ENCODE measurements at regions not wholly inside any gene's neighbourhood (a gene's known extent, or its start where the extent isn't known, plus 50 kb on each side); places are given as distances from the start of the nearest gene placed in this dataset.

DNA sequence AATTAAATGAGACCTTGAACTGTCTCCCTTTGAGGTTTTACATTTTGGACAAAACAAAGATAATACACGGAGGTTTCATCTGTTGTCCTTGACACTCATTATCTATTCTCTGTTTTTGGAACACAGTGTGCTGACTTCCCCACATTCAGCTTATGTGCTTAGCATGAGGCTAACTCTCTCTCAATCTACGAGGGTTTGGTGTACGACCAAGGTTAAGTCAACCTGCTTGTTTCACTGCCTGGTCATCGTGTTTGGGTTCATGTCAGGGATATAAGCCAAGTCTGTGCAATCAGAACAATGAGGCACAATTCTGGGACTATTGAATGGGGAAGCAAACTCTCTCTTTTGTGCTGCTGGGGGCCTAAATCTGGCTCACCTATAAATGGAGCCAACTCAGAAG is 328.5 kb upstream of the USP25 start:
- no peak for DNase-seq

DNA sequence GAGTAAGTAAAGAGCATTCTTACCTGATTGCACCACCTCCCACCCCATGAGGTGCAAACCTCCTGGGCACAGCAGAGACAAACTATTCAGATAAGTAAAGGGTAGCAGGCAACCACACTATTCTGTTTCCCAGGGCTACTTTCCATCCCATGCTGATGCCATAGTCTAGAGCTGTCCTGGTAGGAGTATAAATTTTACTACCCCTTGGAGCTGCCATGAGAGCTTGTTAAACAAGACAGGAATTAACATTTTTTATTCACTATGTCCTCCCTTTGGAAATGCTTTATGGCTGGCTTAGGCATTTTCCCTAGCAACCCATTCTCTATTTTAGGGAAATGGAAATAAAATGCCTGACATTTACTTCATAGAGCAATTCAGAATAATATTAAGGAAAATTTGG is 324.6 kb upstream of the USP25 start:
- no peak for DNase-seq

DNA sequence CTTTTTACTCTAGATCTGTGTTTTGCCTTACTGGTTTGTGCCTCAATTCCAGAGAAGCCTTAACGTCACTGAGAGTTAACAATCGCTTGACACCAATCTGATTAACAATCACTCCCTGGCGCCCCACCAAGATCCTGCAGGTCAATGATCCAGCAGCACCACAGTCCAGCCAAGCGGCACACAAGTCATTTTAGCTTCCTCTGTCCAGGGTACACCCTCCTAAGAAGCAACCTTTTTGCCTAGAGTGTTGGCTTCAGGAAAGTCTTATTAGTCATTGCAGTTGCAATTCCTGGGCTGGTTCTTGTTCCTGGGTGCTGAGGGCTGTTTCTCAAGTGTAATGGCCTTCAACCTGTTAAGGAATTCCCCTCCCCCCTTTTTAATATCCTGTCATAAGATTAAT is 323.0 kb upstream of the USP25 start:
- DNase-seq = no peak

DNA sequence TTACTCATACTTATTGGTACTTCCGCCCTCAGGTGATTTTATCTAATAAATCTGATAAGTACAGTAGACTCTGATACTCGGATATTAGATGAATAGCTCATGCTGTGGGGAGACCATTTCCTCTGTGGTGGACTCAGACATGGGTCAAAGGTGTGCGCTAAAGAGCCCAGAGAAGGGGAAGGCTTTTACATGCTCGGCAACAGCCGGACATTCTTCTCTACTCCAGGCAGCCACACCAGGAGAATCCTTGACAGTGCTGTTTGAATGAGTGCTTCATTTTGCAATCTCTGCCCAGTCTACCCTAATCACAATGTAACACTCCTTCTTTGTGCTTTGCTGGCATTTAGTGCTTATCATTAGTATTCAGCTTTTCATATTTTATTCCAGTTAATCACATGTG is 322.2 kb upstream of the USP25 start:
- DNase-seq = no peak

DNA sequence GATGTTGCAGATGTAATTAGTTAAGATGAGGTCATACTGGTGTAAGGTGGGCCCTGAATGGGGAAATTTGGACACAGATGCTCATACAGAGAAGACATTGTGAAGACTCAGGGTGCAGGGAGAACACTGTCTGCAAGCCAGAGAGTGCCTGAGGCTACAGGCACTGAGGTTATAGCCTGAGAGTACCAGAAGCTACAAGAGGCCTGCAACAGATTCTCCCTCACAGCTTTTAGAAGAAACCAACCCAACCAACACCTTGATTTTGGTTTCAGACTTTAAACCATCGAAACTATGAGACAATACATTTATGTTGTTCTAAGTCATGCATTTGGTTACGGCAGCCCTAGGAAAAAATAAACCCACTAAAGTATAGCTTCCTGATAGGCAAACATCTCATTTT is 321.7 kb upstream of the USP25 start:
- DNase-seq = no peak

DNA sequence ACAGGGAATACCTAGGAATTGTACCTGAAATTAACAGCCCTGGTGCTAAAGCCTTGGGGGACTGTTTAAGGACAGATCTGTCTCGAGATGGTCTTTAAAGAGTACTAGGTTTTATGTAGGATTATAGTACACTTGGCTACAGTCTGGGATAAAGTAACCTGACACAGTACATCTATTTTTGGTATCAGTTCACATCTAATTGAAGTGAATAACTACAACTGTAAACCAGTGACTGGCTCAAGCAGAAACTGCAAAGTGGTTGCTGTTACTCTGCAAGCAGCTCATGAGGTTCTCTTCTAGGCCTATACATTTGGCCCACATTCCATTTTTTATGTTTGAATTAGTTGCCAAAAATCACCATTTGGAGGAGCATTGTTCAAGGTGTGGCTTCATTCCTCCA is 320.8 kb upstream of the USP25 start:
- DNase-seq = no peak

DNA sequence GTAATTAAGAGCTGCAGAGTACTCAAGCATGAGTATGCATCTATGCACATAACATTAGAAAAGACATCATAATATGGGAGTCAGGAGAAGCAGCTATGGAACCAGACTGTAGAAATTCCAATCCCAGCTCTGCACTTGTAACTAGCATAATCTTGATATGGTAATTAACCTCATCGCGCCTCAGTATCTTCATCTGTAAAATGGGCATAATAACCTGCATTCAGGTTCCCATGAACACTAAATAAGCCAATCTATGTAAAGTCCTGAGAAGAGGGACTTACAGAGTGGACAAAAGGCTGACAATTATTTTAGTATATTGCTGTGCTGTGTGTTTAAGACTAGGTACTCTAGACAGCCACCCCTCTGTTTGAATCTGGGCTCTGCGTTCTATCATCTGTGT is 318.9 kb upstream of the USP25 start:
- no peak for DNase-seq

DNA sequence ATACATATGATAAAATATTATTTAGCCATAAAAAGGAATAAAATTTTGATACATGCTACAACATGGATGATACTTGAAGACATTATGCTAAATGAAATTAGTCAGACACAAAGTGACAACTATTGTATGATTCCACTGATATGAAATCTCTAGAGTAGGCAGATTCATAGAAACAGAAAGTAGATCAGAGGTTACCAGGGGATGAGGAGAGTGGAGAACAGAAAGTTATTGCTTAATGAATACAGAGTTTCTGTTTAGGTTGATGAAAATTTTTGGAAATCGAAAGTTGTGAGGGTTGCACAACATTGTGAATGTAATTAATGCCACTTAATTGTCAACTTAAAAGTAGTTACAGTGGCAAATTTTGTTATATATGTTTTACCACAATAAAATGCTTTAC is 315.7 kb upstream of the USP25 start:
- no peak for DNase-seq

DNA sequence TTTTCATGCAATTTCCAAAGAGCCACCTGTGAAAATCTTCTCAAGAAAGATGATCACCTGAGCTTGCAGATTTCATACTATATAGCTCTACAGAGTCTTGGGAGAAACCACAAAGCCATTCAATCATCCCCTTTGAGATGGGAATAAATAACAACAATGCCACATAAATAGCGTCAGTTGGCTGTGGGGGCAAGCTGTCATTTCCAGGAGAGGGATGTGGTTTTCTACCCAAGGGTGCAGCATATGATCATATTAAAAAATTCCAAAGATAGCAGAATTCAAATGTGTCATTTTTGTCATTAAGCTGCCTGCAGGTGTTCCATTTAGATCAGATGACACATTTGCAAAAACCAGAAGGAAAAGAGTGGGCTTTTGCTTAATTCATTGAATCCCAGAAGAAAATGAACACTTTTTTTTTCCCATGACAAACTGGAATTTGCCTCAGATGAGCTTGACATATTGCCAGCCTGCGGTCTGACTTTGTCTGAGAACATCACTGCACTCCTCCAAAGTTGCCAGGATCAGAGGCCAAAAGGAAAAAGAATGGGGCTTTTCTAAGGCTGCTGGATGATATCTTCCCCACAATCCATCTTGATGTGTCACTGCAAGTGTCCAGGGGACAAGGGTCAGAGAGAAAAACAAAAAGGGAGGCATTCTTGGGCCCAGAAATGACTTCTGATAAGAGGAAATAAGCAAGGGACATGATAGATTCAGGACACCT is 314.1 kb upstream of the USP25 start:
- DNase-seq = no peak

DNA sequence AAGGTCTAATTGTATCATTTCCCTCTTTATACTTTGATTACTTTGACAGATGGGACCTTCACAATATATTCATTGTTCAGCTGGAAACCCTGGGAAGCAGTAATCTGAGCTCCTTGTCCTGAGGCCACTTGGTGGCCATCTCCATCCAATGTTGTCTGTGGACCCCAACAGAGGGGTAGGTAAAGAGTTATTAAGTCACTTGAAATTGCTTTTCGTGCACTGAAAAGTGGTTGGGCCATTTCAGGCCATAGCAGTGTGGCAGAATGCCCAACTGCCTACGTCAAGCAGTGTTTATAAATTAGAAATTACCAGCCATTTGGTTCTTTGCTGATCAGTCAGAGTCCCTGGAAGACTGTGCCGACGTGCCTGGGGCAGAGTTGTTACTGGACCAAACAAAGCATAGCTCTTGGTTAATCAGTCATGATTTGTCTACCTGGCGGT is 308.3 kb upstream of the USP25 start:
- DNase-seq = no peak

DNA sequence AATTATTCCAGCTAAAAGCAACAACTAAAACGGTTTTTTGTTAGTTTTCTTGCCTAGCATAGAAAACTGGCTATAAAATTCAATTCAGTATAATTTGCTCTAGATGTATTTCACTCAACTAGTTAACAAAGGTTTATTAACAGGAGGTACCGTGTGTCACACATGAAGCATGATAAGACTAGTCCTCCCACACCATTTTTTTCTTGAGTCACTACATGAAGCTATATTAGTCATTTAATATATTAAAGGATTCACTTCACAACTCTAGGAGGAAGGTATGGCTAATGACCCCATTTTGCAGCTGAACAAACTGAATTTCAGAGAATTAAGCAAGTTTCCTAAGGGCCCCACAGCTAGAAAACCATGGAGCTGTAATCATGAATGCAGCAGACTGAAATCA is 307.8 kb upstream of the USP25 start:
- no peak for DNase-seq

DNA sequence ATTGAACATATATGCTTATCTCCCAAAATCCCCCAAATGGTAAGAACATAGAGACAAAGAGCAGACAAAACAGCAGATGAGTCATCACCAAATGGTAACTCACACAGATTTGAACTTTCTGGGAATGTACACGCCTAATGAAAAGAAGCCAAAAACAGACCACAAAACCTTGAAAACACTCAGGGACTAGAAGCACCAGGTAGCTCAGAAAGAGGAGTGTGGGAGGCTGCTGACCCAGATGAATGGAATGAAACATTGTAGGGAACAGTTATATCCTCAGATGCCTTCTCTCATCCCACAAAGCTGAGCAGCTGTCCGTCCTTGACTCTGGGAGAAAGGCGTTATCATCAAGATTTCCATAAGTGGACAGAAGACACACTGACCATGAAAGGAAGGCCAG is 307.0 kb upstream of the USP25 start:
- DNase-seq = no peak

DNA sequence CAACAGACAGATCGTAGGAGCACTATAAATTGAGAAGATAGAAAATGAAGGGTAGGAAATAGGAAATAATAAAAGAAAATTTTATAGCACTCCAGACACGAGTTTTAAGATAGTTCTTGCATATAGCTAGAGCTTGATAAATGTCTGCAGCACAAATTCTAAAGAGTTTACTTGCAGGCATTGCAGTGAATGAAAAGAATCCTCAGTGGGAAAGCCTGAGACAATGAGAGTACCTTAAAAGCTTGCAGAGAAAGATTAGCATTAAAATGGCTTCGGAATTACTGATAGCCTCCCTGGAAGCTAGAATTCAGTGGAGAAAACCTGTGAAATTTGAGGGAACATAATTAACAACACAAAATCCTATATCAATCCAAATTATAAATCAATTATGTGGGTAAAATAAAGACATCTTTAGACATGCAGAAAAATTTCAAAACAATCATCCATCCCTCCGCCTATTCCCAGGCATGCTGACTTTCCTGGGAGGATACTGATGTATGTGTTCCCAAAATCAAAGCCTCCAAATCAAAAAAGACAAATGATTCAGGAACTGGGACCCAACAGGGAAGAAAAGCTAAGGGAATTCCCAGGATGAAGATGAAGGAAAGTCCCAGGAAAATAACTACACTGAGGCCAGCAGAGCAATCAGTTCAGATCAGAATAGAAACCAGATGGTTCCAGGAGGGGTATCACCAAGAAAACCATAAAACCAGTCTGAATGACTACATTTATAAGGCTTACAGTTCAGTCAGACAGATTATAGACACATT is 305.9 kb upstream of the USP25 start:
- no peak for DNase-seq

DNA sequence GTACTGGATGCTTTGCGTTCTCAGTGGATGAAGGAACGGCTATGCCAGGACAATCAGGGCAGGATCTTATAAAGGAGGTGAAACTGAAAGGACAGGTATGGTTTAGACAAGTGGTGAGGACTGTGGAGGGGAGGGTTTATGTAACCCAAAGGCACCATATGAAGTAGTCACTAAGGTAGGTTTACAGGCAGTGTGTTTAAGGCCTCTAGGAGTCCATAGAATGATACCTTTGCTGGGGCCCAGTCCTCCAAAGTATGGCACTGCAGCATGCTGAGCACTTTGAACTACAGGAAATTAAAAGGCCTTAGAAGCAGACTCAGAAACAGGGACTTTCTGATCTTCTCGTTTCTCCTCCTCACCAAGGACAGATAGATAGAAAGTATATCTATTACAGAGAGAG is 304.7 kb upstream of the USP25 start:
- no peak for DNase-seq

DNA sequence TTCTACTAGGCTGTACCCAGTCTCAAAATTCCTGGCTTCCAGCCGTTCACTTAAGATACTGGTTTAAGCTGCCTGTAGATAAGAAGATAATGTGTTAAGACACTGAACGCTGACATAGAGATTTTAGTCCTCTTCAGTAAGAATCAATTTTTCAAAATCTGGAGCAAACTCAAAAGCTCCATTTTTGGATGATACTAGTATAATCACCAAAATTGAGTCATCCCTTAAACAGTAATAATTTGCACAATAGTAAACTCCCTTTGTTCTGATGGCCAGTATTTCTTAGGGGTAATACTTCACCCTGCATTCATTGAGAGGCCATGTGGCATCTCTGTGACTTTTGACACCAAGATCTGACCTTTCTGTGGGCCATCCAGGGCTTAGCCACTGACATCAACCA is 299.8 kb upstream of the USP25 start:
- DNase-seq = no peak

DNA sequence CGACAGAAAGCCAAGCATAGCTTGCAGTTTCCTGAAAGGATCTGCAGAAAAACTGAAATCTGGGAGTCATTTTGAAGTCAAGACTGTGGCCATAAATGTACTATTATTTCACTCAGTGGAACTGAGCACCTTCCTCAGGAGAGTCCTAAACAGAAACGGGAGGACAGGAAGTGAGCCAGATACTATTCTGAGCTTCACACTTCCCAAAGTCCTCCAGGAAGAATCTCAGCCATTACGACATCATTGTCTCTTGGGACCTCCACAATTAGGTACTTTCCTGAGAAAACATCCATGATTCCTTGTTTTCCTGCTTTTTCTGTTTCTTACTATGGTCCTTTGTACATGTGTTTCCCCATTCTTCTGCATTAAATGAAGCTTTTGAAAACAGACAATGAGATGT is 299.2 kb upstream of the USP25 start:
- no peak for DNase-seq

DNA sequence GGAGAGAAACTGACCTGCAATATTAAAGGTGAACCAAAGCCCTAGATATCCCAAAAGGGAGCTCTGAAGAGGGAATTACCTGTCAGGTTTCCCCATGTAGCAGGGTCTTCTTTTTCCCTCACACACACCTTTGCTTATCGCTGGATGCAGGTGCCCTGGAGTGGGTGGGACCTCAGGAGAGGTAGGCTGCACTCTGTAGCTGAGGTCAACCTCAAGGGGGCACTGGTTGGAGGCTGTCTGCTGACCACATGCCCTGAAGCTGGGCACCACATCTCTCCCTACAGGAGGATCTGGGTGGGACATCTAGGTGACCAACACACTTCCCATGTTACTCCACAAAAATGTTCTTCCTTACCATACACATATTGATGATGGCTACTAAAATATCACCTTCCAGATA is 298.7 kb upstream of the USP25 start:
- DNase-seq = no peak

DNA sequence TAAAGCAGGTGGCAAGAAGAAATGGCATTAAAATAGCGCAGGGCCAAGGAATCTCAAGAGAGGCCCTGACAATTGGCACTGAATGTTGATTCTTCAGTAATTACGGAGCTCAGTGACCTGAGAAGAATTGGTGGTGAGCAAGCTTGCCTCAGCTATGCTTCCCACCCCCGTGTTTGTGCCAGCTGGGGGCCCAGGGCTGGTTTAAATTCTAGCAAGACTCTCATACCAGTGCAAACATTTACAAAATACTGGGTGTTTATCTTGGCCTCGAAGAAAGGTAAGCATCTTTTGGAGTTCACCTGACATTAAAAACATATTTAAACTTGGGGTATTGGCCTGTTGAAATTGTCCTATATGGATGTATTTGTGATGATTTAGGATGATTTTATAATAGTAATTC is 296.7 kb upstream of the USP25 start:
- no peak for DNase-seq

DNA sequence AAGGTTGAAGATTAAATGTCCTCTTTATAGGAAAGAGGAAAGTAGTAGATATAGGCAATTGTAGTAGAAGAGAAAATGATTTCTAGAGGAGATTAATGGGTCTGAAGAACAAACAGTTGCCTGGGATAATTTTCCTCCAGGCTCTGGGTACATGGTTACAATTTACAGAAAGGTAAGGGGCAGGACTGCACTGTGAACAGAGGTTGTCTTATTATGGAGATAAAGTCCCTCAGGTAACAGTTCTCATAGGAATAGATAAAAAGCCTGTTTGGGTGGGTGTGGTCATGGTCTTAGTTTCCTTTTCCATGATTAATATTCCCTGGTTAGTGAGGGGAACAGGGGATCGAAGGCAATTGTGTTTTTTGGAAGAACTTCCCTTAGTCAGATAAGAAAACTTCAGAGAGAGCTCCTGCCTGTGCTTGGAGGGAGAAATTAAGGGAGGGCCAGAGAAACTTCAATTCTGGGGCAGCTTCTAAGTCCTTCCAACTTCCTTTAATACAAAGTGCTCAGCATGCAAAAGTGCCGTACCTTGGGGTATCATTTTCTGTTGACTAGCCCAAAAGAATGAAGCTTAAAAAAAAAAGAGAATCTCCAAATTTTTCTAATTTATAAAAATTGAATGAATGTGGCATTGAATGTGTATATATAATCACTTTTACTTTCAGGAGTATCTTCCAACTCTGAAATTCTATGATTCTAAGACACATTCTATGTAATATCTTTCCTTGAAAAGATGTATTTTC is 295.4 kb upstream of the USP25 start:
- DNase-seq = no peak

DNA sequence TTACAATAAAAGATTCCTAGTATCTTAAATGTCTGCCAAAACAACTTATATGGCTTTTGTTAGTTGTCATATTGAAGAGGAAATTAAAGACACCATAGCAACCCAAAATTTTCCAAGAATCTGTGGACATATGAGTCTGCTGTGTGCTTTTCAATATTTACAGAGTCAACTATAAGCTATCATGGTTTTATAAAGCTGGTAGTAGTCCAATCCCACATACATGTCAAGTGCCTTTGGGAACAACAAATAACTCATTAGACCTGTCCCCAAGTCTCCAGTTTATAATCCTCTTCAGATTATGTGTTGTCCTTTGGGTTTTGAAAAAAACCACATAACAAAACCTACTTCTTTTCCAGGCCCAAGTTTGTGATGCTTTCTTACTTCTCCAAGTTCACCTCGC is 293.8 kb upstream of the USP25 start:
- DNase-seq = no peak

DNA sequence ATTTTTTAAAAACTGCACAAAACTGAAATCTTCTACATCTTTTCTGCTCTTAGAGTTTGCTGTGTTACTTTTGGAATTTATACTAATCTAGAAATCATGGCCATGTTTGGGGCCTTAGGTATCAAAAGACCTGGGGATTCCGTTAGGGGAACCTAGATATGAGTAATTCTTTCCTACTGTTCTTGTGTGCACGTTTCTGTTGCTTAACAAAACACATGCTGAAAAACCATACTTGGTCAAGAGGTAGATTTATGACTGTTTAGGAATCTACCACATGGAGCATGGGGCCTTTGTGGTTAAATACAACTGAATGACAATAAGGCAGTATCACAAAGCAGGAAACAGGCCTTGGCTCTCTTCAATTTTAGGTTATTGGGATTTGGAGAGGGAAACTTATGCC is 291.9 kb upstream of the USP25 start:
- DNase-seq = peak; percentile 92

DNA sequence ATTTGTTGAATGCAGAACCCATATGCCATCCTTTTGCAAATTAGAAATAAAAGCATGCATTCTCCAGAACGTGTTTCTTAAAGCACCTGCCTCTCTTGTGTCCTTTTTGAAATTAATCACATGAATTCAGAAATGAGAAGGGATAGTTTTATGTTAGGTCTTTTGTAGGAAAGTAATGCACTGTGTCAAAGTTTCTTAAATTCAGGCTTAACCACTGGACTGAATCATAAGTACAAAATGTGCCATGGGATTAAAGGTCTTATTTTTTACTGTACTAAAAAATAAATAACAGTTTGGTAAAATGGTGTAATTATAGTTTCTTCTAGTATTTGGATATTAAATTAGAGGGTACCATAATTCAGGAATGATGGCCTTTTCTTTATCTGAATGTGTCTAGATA is 290.1 kb upstream of the USP25 start:
- DNase-seq = no peak

DNA sequence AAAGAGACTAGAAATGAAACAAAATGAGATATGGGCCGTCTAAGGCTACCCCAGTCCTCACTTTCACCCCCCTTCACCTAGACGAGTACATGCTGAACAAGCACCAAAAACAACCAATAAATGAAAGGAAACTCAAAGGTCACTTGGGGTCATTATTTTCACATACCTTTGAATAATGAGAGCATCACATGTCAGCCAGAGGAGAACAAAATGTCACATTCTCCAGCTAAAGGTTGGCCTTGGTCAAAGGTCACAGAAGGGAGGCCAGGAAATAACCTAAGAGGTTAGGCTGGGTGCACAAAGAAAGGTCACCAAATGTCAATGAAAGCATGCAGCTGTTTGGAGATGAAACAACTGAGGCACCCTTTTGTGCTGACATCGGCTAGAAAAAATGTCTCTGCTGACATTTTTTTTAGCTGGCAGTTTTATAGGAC is 288.7 kb upstream of the USP25 start:
- no peak for DNase-seq

DNA sequence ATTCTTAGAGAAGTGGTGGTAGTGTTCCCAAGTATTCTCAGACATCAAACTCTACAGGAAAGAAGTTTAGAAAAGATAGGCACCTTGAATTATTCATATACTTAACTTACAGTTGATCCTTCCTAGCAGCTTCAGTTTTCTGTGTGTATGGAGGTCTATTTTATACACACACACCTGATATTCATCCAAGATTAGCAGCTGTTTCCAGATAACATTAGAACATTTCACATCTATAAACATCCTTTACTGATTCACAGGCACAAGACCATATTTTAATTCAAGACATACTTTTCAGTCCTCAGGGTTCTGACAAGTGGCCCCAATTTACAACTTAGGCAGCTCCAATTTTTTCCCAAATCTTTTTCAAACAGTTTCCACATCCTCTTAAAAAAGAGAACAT is 287.8 kb upstream of the USP25 start:
- DNase-seq = no peak

All from GDM1 (cell line).